Fibroblast of villous mesenchyme (primary cell): ENCODE measurements at regions not wholly inside any gene's neighbourhood (a gene's known extent, or its start where the extent isn't known, plus 50 kb on each side); places are given as distances from the start of the nearest gene placed in this dataset.

ENCODE experiments used
- DNase-seq: peaks from one replicate; pipeline ENCODE4 v3.0.0-alpha.2; 2010; ENCODE audit warnings: low read depth
- H3K4me3 ChIP-seq: 2 replicates; pipeline ENCODE4 v1.5.1; 2011; ENCODE audit warnings: low read depth, mild to moderate bottlenecking, low read length
- TF ChIP-seq, protein P1 (sequence below): IDR thresholded peaks from 2 replicates; pipeline ENCODE4 v1.5.1; 2012; ENCODE audit warnings: low read depth, mild to moderate bottlenecking, low read length; ENCODE audit not compliant: insufficient read depth

DNA sequence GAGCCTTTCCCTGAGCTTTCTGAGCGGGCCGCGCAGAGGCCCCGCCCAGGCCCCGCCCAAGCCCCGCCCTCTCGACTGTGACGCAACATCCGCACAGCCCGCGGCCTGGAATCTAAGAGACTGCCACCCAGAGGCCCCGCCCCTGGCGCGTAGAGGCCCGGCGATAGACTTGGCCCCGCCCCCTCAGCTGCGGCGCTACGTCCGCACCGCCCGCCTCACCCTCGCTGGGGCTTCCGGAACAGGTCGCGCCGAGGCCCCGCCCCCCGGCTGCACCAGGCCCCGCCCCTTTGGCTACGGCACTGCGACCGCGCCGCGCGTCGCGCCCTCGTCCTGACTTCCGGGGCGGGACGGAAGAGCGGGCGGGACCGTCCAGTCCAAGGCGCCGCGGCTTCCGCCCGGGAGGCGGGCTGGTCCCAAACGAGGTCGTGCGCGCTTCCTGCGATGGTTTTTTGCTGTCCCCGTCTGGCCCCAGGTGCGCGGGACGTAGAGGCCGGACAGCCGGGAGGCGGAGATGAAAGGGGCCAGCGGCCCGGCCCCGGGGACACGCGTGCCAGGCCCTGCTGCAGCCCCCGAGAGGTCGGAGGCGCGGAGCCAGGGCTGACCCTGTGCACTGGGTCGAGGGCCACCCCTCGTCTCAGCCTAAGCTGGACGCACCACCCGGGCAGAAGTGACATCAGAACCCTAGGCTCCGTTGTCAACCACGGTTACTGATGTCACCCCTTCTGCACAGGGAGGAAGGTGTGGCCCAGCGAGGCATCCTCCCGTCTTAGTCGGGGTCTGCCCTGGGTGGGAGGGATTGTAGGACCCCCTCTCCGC lies 59.0 kb upstream of the WNT7B start:
- H3K4me3 ChIP-seq = peak overlapping the region; percentile 90
- TF ChIP-seq, protein P1, sequence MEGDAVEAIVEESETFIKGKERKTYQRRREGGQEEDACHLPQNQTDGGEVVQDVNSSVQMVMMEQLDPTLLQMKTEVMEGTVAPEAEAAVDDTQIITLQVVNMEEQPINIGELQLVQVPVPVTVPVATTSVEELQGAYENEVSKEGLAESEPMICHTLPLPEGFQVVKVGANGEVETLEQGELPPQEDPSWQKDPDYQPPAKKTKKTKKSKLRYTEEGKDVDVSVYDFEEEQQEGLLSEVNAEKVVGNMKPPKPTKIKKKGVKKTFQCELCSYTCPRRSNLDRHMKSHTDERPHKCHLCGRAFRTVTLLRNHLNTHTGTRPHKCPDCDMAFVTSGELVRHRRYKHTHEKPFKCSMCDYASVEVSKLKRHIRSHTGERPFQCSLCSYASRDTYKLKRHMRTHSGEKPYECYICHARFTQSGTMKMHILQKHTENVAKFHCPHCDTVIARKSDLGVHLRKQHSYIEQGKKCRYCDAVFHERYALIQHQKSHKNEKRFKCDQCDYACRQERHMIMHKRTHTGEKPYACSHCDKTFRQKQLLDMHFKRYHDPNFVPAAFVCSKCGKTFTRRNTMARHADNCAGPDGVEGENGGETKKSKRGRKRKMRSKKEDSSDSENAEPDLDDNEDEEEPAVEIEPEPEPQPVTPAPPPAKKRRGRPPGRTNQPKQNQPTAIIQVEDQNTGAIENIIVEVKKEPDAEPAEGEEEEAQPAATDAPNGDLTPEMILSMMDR = no peak
- peak; percentile 100 for DNase-seq

DNA sequence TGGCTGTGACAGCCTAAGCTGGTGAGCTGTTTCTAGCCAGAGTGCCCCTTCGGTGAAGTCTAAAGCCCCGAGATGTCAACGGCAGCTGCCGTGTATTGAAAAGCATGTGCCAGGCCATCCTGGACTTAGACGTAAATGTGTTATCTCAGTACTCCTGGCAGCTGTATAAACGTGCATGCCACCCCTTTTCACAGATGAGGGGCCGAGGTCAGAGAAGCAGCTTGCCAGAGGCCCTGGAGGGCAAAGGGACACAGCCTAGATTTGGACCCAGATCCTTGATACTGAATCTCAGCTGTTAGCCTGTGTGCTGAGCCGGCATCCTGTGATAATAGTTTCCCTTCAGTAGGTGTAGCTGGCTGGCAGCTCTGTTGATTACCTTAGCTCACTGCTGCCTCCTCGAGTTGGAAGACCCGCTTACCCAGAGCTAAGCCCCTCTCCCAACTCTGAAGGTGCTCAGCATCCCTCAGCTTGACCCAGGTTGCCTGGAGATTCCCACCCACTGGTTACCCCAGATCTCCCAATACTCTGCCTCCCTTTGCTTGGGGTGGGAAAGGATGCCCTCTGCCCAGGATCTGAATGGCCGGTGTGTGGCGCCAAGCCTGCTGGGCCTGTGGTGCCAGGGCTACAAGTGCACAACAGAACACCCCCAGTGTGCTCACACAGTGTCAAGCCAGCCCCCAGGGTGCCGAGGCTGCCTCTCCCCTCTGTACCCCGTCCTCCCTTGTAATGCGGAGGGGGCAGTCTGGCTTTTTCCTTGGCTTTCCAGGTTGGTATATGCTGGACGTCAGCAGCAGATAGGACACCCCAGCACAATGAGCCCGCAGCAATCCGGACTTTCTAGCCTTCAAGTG lies 59.8 kb upstream of the WNT7B start:
- TF ChIP-seq, protein P1 = peak; percentile 19
- peak; percentile 27 for DNase-seq
- H3K4me3 ChIP-seq = peak overlapping the region; percentile 90

DNA sequence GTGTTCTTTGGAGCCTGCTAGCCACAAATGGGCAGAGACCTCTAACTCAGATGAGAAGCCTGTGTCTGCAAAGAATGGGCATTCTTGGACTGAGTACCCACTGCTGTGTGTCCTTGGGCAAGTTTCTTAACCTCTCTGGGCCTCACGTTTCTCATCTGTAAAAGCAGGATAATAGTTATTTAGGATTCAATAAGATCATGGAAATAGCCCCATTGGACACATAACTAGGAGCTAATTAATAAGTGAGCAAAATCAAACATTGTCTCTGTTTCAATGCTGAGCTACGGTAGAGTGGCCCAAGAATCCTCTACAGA lies 61.2 kb upstream of the WNT7B start:
- TF ChIP-seq, protein P1 = no peak
- DNase-seq = no peak

DNA sequence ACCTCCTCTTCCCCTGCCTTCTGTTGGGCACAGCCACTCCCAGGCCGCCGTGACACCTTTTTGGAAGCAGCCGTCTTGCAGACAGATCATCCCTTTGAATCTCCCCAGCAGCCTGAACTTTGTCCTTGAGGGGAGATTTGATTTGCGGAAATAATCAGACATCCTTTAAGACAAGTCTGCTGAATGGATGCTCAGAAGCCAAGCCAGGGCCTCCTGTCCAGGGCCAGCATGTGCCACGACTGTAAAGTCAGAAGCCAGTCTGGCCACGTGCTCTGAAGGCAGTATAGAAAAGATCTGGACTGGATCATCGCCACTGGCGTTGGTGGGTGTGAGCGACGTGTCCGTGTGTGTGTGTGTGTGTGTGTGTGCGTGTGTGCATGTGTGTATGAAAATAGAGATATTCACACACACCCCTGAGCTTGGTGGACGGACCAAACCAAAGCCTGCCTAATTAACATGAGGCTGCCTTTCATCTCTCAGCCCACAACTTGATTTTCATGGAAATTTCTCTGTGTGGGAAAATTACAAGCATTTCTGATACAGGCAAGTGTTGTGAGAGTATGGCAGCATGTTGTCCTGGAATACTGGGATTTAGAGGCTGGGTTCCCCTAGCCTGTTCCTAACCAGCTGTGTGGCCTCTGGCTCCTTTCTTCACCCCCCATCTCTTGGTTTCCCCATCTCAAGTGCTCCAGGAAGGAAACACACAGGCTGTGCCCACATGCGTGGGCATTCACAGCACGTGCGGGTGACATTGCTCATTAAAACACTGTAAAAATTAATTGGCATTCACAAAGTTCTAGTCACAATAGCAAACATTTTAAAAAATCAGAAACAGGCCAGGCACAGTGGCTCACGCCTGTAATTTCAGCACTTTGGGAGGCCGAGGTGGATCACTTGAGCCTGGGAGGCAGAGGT lies 61.8 kb upstream of the WNT7B start:
- TF ChIP-seq, protein P1 = no peak
- DNase-seq = no peak

More for the DNA sequence above, 61.2 kb upstream of the WNT7B start:
- H3K4me3 ChIP-seq = no peak overlapping the region

DNA sequence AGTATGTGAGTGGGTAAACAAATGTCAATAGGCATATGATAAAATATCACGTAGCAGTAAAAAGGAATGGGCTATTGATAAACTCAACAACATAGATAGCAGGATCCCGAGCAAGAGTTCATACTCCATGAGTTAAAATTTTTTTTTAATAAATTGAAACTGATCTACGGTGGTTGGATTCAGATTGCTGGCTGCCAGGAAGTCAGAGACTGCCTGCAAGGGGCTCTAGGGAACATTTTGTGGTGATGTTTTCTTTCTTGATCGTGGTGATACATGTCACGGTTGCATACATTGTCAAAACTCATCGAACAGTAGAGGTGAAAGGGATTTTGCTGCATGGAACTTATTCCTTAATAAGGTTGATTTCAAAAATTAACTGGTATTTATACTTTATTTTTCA lies 62.6 kb upstream of the WNT7B start:
- H3K4me3 ChIP-seq = no peak overlapping the region
- TF ChIP-seq, protein P1 = no peak
- no peak for DNase-seq

More for the DNA sequence above, 61.8 kb upstream of the WNT7B start:
- H3K4me3 ChIP-seq = no peak overlapping the region

DNA sequence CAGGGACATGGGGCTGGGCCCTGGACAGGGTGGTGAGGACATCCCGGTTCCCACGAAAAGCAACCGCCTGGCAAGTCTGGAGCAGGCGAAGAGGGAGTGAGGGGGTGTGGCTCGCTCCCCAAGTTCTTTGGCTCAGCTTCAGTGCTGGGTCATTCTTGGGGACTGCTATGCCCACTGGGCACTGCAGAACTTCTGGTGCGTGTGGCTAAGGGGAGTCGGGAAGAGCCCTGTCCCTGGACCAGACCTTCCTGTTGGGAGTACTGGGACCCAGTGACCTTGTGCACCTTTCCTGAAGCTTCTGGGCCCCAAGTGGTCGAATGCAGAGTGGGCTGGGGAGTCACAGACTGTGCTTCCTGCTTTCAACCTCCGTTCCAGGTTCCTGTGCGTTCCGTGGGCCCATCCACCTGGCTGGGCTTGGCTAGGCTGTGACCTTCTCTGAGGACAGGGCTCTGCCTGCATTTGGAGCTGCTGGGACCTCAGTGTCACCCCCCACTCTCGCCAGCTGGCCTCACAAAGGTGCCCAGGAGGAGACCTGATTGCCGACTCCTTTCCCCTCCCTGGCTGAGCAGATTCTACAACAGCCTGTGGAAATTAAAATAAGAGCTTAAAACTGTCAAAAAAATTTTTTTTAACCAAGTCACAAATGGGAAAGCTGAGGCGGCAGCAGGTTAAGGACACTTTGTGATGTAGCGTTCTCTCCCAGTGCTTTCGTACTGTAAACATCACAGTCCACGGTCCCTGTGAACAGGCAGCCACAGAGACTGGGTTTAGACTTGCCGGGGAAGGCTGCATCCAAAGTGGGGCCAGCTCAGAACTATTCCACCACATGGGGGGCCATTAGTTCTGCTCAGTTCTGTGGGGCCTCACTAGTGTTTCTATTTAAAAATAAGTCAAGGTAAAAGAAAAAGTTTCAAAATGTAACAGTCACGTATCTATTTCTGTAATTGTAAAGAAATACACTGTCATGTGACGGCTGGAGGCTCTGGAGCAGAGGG lies 63.8 kb upstream of the WNT7B start:
- no peak for DNase-seq
- no peak overlapping the region for H3K4me3 ChIP-seq
- TF ChIP-seq, protein P1 = no peak
